ENCODE measurements at regions not wholly inside any gene's neighbourhood (a gene's known extent, or its start where the extent isn't known, plus 50 kb on each side); places are given as distances from the start of the nearest gene placed in this dataset.

DNA sequence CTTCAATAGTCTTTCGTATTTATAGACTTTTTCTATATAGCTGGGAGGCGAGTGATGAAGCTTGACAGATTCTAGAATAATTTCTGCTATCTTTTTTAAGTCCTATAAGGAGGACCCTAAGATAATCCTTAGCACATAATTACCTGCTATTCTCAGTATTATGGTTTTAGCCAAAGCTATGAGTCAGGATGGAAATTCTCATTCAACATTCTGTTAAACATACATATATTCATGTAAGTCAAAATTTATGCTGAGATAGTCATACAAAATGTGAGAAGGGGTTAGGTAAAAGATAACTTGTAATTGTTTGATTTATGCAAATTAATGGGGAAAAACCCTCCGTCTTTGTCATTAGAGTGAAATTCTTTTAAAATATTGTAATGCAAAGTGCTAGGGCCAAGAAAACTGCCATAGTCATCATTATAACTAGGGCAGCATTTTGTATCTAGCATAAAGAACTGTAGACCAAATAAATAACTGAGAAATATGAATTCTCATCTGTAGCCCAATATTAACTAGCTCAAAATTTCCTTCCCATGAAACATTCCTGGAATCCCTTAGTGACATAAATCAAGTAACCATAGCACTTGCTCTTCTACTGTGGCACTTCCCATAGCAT lies 118.5 kb downstream of the MRPS30 start:
- TF ChIP-seq POLR2A (IDR thresholded peaks at IDR 0.05), result no peak
- TF ChIP-seq, protein P1, sequence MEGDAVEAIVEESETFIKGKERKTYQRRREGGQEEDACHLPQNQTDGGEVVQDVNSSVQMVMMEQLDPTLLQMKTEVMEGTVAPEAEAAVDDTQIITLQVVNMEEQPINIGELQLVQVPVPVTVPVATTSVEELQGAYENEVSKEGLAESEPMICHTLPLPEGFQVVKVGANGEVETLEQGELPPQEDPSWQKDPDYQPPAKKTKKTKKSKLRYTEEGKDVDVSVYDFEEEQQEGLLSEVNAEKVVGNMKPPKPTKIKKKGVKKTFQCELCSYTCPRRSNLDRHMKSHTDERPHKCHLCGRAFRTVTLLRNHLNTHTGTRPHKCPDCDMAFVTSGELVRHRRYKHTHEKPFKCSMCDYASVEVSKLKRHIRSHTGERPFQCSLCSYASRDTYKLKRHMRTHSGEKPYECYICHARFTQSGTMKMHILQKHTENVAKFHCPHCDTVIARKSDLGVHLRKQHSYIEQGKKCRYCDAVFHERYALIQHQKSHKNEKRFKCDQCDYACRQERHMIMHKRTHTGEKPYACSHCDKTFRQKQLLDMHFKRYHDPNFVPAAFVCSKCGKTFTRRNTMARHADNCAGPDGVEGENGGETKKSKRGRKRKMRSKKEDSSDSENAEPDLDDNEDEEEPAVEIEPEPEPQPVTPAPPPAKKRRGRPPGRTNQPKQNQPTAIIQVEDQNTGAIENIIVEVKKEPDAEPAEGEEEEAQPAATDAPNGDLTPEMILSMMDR (IDR thresholded peaks at IDR 0.05), result no peak
